GM21367 (cell line): ENCODE measurements at regions not wholly inside any gene's neighbourhood (a gene's known extent, or its start where the extent isn't known, plus 50 kb on each side); places are given as distances from the start of the nearest gene placed in this dataset.
"Not testable (repeated sequence)": the region's sequence is repeated elsewhere in the genome, so short reads cannot be mapped to it uniquely, and the experiment has no call there.

Experiments
- ATAC-seq: cut with Tn5 transposase; IDR thresholded peaks from one replicate; pipeline ENCODE4 v1.9.1; 2021; ENCODE audit not compliant: unreplicated experiment

DNA sequence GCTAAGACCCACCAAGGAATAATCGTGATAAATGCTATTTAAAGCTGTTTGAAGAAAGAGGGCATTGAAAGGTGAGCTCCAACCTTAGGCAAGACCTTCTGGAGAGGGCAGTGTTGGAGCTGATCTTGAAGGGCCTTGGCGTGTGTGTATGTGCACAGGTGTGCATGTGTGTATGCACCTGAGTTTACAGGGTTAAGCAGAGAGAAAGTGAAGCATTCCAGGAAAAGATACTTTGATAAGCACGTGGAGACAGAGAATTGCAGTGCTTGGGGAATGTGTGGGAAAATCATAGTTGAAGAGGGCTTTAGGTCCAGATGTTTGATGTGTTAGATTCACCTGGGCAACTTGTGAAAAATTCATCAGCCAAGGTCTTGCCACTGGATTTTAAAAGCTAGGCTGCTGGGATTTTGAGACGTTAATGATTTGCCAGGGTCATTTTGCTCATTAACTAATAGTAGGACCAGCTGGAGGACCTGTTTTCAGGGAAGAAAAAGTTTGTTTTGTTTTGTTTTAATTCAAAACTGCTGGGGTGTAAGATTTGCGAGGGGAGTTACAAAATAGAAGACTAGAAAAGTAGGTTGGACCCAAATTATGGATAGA lies 78.3 kb upstream of the ANKRD55 start:
- no peak for ATAC-seq

DNA sequence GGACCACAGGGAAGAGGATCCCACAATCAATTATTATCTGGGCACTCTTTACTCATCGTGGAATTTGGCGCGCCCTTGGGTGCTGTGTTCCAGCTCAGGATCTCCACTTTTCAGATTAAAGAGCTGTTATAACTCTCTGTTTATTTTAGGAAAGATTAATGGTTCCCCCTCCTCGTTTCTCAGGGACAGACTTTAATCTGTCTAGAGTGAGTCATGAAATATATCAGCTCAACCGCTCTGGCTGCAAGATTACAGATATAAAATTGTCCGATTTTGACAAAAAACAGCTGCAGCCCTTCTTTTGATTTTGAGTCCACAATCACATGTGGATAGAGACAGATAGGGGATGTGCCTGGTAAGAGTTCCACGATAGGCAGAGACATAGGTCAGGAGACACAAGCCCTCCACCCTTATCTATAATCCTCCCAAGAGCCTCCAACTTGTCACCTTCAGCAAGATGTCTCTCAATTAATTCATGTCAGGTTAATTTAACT lies 77.6 kb upstream of the ANKRD55 start:
- ATAC-seq: no peak

GRCh38 chr5:56309262-56309826 lies 76.2 kb upstream of the ANKRD55 start:
- no peak for ATAC-seq

DNA sequence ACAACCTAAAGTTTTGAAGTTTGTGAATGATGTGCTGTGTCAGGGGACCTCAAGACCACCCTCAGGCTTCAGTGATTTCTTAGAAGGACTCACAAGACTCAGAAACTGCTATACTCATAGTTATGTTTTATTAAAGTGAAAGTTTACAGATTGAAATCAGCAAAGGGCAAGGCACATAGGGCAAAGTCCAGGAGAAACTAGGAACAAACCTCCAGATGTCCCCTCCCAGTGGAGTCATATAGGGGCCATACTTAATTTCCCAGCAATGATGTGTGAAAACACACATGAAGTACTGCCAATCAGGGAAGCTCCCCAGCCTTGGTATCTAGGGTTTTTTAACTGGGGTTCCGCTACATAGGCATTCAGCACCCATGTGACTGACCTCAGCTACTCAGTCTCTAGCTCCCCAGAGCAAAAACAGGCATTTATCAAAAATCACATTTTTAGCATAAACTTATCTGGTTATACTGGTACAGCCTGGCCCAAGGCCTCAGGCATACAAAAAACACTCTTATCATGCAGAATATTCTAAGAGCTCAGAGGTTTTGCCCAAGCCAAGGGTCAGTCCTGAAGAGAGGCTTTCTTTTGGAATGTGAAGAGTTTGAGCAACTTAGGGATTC lies 74.7 kb upstream of the ANKRD55 start:
- no peak for ATAC-seq

DNA sequence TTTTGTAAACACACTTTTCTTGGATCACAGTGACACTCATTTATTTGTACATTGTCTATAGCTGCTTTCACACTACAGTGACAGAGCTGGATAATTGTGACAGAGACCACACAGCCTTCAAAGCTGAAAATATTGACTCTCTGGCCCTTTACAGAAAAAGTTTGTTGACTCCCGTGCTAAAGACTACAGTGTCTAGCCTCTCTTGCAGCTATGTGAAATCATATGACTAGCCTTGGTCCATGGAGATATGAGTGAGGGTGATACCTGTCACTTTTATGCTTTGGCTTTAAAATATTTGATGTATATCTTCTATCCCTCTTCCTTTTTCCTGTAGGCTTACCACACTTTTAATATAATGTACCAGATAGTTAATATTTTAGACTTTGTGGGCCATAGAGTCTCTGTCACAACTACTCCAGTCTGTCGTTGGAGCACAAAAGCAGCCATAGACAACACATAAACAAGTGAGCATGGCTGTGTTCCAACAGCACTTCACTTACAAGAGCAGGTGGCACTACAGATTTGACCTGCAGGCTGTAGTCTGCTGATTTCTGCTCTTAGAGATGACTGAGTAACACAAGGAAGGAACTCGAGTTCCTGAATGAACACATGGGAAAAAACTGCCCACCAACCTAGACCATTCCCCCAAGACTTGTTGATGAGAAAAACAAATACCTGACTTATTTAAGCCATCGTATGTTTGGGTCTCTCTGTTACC lies 73.5 kb upstream of the ANKRD55 start:
- no peak for ATAC-seq

DNA sequence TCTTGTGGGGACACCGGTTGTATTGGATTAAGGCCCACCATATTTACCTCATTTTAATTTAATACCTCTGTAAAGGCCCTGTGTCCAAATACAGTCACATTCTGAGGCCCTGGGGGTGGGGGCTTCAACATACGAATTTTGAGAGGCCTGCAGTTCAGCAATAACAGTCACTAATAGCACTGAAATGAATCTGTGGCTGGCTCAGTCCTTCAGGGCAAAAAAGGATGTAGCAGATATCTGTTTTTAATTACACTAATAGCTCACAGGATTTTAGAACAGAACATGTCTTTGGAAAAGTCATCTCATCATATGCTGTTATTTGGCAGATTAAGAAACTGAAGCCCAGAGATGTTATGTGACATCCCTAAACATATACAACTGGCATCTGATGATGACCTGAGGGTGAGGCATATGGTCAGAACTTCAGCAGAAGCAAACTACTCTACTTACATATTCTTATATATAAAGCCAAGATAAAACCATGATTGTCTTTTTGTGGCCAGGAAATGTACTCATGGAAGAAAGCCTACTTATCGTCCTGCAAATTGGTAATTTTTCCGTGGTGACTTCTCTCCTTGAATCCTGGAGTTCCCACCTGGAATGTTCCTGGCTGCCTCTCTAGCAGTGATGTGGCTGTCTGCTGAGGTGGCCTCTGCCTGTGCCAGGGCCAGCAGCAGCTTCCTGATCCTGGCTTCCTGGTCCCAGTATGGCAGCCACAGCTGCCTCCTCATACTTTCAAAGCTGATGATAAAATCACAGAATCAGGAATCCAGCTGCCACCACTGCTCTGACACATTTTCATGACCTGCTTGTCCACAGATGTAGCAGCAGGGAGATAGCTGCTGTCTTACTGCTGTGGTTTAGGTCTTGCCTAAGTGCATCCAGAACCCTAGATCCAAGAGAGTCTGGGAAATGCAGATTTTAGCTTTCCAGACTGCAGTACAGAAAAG lies 72.1 kb upstream of the ANKRD55 start:
- ATAC-seq: no peak

DNA sequence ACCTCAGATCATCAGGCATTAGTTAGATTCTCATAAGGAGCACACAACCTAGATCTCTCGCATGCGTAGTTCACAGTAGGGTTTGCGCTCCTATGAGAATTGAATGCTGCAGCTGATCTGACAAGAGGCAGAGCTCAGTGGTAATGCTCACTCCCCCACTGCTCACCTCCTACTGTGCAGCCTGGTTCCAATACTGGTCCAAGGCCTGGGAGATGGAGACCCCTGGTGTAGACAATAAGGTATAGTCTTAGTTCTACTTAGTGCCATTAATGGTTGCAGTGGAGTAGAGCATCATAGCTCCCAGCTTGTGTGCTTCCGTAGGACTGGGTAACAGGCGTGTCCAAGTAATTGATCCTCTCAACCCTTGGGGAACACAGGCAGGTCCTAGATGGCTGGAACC lies 70.4 kb upstream of the ANKRD55 start:
- no peak for ATAC-seq

DNA sequence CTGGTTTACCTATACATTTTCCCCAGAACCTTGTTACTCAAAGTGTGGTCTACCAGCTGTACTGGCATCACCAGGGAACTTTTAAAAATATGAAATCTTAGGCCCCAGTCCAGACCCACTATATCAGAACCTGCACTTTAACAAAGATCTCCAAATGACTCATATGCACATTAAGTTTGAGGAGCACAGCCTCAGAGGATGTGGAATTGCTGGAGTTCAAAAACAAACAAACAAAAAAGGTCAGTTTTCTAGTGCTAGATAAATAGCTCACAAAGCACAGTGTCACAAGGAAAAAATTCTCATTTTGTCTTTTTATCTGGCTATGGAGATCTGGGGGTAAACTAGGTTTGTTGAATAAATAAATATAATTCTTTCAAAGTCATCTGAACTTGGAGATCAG lies 68.9 kb upstream of the ANKRD55 start:
- ATAC-seq: no peak

DNA sequence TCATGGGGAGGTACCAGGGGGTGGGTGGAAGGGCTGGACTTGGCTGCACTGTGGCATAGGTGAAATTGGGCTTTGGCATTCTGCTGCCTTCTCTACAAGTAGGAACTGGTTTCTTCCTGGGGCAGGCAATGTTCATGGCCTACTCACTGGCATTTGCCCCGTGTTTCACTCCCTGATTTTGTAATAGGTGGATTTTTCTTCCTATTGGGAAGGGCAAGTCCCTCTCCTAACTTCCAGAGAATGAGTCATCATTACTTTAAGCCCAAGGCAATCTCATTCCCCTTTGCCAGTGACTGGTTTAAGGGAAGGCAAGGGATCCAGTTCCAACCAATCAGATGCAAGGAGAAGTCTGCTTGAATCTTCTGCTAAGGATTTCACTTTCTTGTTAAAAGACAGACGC lies 67.9 kb upstream of the ANKRD55 start:
- no peak for ATAC-seq

DNA sequence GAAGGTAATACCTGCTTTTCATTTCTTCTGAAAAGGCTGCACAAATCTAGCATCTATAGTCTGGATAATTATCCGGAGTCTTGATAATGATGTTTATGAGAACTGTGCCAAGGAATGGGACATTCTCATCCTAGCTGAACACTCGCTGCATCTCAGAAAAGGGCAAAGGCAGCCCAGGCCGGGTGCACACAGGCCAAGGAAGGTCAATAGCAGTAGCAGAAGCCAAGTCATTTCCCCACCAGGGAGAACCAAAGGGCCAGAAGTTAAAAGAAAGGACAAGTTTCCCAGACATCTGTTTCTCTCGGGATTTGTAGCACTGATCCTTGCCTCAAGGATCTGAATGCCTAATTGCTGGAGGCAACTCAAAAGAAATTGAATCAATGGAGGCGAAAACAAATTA lies 66.1 kb upstream of the ANKRD55 start:
- no peak for ATAC-seq

DNA sequence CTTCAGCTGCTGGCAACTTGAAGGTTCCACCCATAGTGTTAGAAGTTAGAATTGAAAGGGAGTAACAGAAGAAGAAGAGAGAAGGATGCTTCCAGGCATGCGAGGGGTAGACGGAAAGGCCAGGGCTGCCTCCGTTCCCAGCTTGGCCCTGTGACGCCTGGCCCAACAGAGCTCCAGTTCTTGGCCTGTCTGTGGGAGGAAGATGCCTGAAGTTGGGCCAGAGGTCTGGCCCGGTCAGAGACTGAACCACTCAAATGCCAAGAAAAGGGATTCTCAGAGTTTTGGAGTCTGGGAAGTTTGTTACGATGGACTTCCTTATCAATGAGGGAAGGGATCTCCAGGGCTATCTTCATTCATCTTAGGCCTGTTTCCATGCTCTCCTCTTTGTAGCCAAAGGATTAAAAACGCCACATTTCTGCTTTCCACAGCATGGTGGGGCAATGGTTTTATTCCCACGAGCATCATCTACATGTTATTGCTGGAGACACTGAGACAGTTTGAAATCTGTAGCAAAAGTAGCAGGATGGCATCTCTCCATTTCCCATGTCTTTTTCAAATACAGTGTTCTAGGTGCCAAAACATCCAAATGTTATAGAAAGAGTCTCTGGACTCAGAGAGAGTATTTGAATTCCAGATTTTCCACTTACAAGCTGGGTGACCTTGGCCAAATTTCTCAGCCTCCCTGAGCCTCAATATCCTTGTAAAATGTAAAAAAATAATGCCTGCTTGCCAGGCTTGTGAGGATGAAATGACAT lies 65.4 kb upstream of the ANKRD55 start:
- no peak for ATAC-seq

DNA sequence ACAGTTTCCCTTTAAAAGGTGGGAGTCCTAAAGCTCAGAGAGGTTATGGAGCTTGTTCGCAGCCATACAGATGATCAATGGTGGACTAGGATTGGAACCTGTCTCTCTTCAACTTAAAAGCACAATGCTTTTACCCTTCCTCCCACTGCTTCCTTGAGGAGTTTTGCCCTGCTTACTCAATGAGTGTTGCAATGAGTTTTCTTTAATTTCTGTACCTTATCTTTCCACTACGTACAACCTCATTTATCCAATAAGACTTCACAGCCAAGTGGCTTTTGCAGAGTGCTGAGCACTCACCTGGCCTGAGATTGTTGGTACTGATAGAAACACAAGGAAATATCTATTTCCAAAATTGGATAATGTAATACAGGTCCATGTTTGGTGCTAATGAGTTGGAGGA lies 64.7 kb upstream of the ANKRD55 start:
- no peak for ATAC-seq

DNA sequence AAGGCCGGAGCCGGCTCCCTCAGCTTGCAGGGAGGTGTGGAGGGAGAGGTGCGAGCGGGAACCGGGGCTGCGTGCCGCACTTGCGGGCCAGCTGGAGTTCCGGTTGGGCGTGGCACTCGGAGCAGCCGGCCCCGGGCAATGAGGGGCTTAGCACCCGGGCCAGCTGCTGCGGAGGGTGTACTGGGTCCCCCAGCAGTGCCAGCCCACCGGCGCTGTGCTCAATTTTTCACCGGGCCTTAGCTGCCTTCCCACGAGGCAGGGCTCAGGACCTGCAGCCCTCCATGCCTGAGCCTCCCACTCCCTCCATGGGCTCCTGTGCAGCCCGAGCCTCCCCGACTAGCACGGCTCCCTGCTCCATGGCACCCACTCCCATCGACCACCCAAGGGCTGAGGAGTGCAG lies 62.2 kb upstream of the ANKRD55 start:
- not testable (repeated sequence) for ATAC-seq

DNA sequence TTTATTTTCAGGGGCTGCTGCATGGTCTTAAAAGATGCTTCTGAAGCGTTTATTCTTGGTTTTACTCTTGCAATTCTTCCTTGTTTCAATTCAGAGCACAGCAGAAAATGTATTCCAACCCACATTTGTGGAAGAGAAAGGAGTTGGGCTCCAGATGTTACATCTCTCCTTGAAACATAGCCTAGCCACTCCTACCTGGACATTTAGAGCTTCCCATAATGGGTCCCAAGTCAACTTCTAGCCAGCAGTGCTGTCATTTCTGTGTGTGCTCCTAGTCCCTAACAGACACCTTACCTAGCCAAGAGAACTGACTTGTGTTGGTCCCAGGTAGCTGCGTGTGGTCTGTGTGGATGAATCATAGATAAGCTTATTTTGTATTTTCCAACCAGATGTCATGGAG lies 61.2 kb upstream of the ANKRD55 start:
- ATAC-seq: no peak

DNA sequence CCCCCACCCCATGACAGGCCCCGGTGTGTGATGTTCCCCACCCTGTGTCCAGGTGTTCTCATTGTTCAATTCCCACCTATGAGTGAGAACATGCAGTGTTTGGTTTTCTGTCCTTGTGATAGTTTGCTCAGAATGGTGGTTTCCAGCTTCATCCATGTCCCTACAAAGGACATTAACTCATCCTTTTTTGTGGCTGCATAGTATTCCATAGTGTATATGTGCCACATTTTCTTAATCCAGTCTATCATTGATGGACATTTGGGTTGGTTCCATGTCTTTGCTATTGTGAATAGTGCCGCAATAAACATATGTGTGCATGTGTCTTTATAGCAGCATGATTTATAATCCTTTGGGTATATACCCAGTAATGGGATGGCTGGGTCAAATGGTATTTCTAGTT lies 59.7 kb upstream of the ANKRD55 start:
- ATAC-seq: not testable (repeated sequence)

GRCh38 chr5:56291661-56292374 lies 58.7 kb upstream of the ANKRD55 start:
- no peak for ATAC-seq

DNA sequence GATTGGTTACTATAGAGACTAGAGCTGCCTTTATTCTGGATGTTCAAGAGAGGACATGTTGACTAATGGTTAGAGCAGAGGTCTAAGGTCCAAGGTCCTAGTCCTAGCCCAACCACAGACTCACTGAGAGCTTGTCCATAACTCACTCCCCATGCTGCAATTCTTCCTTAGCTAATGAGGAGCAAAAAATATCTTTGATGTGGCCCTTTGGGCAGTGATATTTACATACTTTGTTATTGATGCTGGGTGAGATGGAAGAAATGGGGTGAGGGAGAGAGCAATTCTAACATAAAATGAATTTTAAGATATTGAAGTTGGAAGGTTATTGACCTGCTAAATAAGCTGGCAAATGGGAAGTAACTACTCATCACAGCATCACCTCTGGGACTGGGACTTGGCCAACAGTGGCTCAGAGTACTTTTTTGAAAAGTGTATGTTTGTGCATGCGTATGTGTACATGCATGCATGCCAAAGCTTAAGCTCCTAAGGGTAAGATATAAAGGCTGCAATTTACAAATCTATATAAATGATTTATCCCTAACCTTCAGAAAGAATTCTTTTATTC lies 58.0 kb upstream of the ANKRD55 start:
- no peak for ATAC-seq

- no peak for ATAC-seq
Observed at GRCh38 chr5:56290378-56291078, 57.4 kb upstream of the ANKRD55 start.

DNA sequence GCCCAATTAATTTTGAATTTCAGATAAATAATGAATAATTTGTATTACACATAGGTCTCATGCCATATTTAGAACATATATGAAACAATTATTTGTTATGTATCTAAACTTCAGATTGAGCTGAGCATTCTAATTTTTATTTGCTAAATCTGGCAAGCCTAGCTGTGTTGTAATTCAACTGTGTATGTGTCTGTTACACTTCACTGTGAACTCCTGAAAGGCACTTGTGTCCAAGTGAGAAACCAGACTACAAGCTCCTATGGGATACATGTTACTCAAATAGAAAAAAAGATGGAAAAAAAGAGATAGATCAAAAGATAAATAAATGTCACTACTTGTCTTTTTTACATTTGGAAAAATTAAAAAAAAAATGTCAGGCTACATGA lies 56.5 kb upstream of the ANKRD55 start:
- no peak for ATAC-seq
